HG03280 (cell line): ENCODE measurements at regions not wholly inside any gene's neighbourhood (a gene's known extent, or its start where the extent isn't known, plus 50 kb on each side); places are given as distances from the start of the nearest gene placed in this dataset.

Experiments
- ATAC-seq: cut with Tn5 transposase; IDR thresholded peaks from one replicate; pipeline ENCODE4 v1.9.1; 2021; ENCODE audit warnings: mild to moderate bottlenecking, moderate library complexity; ENCODE audit not compliant: unreplicated experiment

DNA sequence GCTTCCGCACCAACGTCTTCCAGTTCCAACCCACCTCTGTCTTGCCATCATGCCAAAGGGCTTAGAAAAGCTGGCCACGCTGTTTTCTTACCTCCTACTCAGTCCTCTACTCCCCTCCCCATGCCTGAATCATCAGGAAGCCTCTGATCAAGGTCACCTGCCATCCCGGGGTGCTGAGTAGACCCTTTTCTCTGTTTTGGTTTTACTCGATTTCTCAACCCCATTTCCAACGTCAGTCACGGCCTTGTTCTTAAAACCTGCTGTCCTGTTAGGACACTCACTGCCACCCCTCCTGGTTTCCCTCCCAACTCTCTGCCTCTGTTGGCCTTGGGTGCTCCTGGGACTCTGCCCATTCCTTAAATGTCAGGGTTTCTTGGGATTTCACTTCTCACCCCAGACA lies 350.1 kb downstream of the FOXO1 start:
- no peak for ATAC-seq

DNA sequence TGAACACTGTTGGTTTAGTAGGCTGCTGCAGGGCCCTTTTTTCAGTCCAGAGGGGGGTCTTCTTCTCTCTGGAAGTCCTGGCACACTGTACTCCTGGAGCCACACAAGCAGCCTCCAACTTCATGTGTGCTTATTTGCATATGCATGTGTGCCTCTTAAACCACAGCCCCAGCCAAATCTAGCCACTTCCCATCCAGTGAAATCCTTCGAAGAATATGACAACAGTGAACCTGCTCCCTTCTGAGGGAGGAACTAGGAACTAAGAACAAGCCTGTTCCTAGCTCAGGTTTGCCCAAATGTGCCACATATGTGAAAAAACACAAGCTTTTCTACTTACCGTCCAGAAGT lies 348.5 kb downstream of the FOXO1 start:
- no peak for ATAC-seq

- ATAC-seq: no peak
These were observed 348.1 kb downstream of the FOXO1 start for GRCh38 chr13:40318366-40318765.

DNA sequence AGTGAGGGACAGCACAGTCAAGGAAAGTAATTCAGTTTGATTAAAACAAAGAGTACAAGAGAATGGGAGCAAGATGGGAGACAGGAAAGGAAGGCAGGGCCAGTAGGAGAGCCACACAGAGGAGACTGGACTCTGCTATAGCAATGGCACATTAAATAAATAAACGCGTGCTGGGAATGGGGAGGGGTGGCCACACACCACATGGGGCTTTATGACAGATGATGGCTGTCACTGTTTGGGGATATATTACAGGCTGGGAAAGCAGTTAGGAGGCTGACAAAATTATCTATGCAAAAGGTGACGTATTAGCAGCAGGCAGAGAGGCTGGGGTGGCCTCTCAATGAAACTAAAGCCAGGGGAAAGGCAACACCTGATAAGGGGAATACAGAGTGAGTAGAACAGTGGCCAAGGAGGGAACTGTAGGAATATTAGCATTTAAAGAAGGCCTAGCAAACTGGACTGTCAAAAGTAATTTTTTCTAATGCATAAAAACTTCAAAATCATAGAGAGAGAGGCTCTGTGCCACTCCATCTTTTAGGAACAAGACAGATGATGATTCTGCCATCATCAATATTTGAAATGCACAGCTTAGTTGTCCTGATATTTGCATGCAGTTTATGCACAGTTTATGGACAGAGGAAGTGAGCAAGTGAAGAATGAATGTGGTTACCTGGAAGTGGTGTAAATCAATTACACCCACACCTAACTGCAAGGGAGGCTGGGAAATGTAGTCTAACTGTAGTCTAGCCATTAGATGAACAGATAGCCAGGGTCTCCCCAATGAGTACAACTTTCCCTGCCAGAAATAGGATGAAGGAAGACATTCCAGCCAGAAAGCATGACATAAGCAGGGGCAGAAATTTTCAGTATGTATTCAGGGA lies 346.5 kb downstream of the FOXO1 start:
- ATAC-seq: no peak

DNA sequence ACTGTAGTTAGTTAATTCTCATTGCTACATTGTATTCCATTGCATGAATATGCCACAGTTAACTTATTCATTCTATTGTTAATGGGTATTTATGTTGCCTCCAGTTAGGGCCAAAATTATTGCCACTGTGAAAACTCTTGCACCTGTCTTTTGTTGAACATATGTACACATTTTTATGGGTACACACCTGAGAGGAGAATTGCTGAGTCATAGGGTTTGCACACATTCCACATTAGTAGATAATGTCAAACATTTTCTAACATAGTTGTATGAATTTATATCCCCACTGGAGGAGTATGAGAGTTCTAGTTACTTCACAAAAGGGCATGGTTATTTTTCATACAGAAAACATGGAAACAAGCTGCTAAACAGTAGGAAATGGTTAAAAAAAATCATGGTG lies 338.4 kb downstream of the FOXO1 start:
- no peak for ATAC-seq

DNA sequence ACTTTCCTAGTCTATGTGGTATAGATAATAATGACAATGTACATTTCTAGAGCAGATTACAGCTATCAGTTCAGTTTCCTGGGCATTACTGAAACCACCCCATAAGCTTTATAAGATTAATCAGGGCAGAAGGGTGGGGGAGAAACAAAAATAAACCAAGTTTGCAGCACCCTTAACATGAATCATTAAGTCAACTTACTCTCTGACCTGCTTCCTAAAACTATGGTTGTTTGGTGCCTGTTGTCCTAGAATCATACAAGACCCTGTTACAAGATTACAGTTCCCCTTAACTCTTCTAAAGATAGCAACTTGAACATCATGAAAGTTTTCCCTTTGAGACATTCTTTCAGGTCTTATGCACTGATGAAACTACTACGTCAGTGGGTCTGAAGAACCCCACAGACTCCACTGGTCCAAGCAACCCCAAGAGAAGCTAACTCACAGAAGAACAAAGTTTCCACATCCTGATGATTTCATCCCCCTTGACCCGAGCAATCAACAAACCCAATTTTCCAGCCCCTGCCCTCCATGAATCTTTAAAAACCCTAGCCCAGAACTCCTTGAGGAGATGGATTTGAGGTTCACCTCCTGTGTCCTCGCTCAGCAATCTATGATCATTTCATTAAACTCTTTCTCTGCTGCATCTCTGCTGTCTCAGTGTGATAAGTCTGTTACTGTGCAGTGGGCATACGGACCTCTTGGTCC lies 336.5 kb downstream of the FOXO1 start:
- no peak for ATAC-seq

- ATAC-seq: no peak
These were observed 335.5 kb downstream of the FOXO1 start for GRCh38 chr13:40330950-40331349.

DNA sequence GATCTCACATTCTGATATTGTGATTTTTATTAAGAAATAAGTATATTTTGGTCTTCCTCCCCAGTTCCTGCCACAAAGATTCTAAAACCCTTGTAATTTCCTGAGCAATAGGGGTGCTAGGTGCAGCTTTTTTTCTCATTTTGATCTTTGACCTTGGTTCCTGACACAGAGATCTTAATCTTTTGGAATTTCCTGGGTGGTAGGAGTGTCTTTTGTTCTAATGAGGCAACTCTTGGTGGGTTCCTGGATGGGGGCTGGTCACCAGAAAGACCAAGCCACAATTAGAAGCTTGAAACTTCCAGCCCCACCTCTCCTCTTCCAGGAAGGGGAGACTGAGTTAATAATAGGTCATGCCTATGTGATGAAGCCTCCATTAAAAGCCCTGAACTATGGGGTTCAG lies 334.6 kb downstream of the FOXO1 start:
- no peak for ATAC-seq

DNA sequence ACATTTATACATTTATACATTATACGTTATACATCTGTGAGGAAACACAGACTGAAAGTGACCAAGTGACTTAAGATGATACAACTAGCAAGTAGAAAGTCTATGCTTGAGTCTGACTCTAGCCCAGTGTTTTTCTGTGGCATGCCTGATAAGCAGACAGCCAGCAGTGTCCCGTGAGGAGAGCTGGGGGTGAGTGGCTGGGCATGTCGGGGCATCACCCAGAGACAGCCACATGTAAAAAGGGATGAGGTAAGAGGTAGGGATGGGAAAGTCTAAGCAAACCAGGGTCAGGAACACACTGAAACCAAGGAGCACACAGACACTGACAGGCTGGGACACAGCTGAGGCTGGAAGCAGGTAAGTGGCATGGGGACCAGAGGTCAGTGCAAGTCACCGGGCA lies 333.2 kb downstream of the FOXO1 start:
- no peak for ATAC-seq

DNA sequence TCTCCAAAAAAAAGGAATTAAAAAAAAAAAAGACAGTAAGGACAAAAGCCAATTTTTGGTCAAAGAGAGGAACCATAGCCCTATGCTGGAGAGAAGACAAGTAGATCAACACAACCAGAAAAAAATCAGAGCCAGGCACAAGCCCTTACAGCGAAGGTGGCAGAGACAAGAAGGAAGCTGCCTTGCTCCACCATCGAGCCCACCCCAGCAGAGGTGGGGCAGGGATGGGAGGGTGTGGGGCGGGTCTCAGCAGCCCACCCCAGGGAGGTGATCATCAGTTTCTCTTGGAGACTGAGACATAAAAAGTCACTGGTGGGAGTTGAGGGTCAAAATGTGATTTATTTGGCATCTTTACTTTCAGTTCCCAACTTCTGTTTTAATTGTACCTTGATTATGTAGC lies 332.4 kb downstream of the FOXO1 start:
- ATAC-seq: no peak

- ATAC-seq: no peak
These were observed 331.8 kb downstream of the FOXO1 start for GRCh38 chr13:40334616-40335015.

GRCh38 chr13:40336228-40337221 lies 329.9 kb downstream of the FOXO1 start:
- ATAC-seq: no peak

DNA sequence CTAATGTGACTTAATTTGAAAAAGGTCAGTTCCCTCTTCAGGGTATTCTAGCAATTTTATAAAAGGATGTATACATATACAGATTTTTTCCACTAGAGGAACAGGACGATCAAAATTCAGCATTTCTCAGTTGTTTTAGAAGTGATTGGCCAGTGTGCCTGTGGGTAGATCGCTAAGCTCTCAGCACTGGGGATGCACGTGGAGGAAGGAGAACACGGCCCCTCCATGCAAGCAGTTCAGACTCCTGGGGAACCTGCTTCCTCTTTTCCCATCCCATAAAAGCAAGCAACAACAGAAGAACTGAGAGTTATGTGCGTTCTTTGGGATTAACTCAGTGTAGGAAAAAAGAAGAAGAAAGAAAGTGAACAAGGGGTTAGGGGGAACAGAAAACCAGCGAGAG lies 328.8 kb downstream of the FOXO1 start:
- ATAC-seq: no peak

GRCh38 chr13:40338217-40338616 lies 328.2 kb downstream of the FOXO1 start:
- no peak for ATAC-seq

- no peak for ATAC-seq
These were observed 325.9 kb downstream of the FOXO1 start for GRCh38 chr13:40340368-40341095.

DNA sequence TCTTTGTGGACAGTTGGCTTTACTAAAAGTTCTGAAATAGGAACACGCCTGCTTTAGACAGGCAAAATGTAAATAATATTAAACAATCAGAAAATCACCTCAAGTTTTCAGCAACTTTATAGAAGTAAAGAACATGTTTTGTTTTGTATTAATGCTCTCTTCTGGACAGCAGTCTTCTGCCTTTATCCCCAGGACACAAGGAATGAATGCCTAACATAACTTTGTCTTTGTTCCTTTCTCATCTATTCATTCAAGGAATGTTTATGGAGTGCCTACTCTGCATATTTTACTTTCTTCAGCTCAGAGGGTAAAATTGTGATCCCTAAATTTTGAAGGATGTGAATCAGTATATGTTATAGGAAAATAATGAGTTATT lies 325.4 kb downstream of the FOXO1 start:
- ATAC-seq: no peak

DNA sequence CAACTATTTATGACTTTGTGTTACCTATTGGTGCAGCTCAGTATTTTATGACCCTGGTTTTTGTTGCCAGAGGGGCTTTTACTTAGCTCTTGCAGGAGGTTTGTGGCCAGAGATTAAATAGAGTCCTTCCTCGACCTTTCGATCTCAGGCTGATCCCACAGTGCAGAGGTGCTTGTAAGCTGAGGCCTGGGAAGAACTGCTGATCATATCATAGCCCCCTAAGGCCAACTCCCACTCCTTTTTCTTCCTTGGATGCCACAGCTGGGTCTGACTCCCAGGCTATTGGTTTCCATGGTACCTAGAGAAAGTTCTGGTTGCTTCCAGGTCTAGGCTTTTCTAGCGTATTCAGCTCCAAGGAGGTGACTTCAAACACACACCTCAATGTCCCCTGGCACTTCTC lies 324.9 kb downstream of the FOXO1 start:
- ATAC-seq: no peak

DNA sequence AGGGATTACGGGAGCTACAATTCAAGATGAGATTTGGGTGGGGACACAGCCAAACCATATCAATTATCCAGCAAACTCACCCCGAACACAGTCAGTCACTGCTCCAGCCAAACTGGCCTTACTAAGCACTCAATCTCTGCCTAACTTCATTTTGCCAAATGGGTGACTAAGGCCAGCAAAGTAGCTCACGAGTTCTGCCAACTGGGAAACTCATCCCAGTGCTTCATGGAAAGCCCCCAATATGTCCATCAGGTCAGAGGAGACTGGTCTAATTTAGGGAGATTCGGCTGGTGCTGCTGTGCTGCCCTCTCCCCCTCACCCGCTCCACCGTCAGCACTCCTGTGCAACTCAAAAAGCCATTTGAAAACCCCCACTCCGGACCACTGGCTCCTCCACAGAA lies 324.0 kb downstream of the FOXO1 start:
- no peak for ATAC-seq

DNA sequence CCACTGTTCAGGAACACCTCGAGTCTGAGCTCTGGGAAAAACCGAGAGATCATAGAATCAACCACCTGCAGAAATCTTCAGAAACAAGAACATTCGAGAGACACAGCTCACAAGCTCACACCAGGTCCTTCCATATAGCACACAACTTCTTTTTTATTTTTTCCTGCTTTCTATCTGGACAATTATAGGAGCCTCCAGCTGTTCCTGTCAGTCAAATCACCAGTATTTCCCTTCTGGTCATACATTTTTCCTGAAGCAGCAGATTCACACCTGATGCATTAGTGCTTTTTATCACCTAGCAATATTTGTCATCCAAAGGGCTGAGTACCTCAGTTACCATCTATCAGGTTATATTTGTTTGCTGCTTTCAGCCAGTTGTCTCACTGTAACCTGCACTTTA lies 323.5 kb downstream of the FOXO1 start:
- ATAC-seq: no peak

GRCh38 chr13:40343550-40344269 lies 322.7 kb downstream of the FOXO1 start:
- no peak for ATAC-seq
